CD1c-positive myeloid dendritic cell (primary cell): ENCODE measurements at regions not wholly inside any gene's neighbourhood (a gene's known extent, or its start where the extent isn't known, plus 50 kb on each side); places are given as distances from the start of the nearest gene placed in this dataset.
"Not testable (repeated sequence)": the region's sequence is repeated elsewhere in the genome, so short reads cannot be mapped to it uniquely, and the experiment has no call there.

ENCODE experiments used
- DNase-seq: peaks from one replicate; pipeline ENCODE4 v3.0.0-alpha.2; 2016; ENCODE audit errors: extremely low spot score

GRCh38 chr11:59008947-59009346, 69.7 kb downstream of the GLYATL1 start:
- DNase-seq = no peak

DNA sequence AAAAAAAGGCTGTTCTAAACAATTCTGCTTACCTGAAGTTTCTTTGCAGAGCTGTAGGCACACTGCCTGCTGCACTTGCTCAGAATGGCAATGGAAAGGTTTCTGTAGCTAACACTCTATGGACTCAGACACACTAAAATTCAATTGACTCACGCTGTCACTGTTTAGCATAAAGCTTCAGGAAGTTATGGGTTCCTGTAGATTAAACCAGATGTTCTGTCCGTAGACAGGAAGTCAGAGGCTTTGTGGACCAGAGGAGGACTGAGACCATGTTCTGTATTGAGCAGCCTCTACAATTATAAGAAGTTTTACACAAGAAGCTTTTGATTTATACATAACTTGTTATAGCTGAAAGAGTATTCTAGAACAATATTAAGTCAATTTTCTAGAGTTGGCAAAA, 70.4 kb downstream of the GLYATL1 start:
- DNase-seq = peak; percentile 54

DNA sequence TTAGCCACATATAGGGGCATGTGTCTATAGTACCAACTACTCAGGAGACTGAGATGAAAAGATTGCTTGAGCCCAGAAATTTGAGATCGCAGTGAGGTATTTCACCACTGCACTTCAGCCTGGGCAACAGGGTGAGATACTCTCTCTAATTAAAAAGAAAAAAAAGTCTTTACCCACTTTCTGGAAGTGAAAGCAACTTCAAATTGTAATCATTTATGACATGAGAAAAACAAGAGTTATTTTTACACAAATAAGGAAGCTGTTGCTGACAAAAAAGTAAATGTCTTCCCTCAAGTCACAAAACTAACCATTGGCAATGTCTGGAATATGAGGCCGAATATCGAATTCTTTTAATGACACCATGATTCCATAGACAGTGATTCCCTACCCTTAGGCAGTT, 71.4 kb downstream of the GLYATL1 start:
- DNase-seq = peak; percentile 54

- no peak for DNase-seq
These were observed 72.5 kb downstream of the GLYATL1 start for GRCh38 chr11:59011655-59012397.

GRCh38 chr11:59012398-59013265, 73.3 kb downstream of the GLYATL1 start:
- peak; percentile 60 for DNase-seq

DNA sequence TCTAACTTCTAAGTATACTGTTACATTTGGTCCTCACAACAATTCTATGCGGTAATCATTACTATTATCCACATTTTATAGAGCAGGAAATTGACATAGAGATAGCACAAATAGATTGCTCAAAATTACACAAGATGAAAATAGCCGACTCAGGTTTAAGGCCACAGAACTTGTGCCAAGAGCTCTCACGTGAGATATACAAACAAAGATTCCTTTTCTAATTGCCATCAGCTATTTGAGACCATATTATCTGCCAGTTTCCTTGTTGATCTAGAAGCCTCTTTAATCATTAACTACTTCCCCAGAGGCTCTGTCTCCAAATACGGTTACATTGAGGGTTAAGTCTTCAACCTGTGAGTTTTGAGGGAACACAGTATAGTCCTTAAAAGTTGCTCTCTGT, 61.0 kb upstream of the GLYATL1B start:
- DNase-seq = no peak

GRCh38 chr11:59028105-59028504, 58.0 kb upstream of the GLYATL1B start:
- no peak for DNase-seq

DNA sequence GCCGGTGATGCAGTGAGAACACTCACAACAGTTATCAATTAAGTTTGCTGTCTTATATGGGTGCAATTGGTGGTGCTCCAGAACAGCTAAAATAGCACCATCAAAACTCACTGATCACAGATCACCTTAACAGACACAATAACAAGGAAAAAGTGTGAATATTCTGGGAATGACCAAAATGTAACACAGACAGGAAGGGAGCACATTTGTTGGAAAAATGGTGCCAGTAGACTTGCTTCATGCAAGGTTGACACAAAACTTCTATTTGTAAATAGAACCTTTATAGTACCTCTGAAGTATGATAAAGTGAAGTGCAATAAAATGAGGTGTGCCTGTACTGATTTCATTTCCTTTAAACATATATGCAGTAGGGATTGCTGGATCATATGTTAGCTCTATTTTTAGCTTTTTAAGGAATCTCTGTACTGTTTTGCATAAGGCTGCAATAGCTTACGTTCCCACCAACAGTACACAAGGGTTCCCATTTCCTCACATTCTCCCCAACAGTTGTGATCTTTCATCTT, 56.7 kb upstream of the GLYATL1B start:
- DNase-seq = peak; percentile 11

- DNase-seq = no peak
These were observed 56.1 kb upstream of the GLYATL1B start for GRCh38 chr11:59030037-59030436.

DNA sequence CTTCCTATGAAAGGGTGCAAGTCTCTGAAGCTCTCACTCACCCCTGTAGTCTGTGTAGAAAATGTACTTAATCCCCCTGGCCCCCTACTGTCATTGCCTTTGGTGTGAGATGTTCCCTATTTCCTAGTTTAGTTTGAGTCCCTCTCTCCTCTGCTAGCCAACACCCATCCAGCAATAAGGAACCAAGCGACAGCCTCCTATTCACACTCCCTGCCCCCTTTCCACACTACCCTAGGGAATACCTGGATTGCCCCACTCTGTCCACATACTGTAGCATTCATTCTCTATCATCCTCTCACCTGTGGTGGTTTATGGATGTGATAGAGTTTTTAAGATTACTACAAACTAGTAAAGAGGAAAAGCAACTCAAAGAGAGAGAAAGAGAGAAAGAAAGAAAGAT, 54.4 kb upstream of the GLYATL1B start:
- not testable (repeated sequence) for DNase-seq
